NCI-H446 (cell line): ENCODE measurements at regions not wholly inside any gene's neighbourhood (a gene's known extent, or its start where the extent isn't known, plus 50 kb on each side); places are given as distances from the start of the nearest gene placed in this dataset.
A peak's percentile ranks its signal among the peaks of the same experiment; 100 is the strongest.
"Not testable (repeated sequence)": the region's sequence is repeated elsewhere in the genome, so short reads cannot be mapped to it uniquely, and the experiment has no call there.

ENCODE experiments used
- DNase-seq, 2 experiments: peaks; one replicate each; lab custom pipeline; 2025; lab: John Stamatoyannopoulos, UW

DNA sequence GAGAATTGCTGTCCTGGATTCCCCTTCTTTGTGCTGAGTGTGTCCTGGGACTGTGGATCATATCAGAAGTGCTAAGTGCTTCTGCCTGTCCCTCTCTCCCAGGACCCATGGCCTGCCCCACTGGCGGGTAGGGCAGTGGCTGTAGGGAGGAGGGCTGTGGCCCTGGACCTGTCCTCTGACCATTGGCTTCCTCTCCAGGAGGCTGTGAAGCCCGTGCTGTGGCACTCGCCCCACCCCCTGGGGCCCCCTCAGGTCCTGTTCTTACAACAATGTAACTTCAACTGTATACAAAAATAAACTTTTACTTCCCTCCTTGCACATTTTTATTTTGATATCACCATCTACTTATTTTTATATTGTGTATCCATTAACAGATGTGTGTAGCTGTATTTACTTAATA, 743.8 kb upstream of the CDH8 start:
- not testable (repeated sequence) for DNase-seq

DNA sequence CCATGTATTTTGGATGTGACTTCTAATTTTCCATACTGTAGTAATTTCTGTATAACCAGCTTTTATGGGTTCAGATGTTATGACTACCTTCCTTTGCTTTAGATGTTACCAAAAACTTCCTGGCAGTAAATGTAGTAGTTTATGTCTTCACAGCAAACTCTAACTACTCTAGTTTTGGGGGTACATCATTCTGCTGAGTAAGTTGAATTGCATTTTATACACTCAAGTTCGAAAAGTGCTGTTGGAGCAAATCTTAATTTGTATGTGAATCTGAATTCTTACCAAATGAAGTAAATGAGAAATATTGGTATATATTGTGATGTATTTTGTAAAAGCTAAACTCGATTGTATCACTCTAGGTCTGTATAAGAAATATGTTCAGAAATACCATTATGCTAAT, 728.3 kb upstream of the CDH8 start:
- DNase-seq: no peak

DNA sequence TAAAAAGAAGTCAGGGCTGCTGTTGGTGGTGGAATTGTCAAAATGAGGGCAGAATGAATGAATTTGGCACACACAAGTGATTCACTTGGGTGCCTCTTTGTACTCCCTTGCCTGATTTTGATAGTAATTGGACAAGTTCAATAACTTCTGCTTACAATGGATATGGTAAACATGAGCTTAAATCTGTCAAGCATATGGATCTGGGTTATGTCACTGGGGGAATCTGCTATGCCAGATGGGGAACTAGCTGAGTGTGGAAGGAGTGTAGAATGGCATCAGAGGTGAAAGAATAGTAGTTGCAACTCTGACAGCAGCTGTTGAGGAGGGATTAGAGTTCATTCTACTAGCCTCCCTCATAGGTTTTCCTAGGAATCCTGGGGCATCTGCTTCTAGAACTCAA, 724.2 kb upstream of the CDH8 start:
- peak in 1 of 2 experiments; percentile 60 for DNase-seq

DNA sequence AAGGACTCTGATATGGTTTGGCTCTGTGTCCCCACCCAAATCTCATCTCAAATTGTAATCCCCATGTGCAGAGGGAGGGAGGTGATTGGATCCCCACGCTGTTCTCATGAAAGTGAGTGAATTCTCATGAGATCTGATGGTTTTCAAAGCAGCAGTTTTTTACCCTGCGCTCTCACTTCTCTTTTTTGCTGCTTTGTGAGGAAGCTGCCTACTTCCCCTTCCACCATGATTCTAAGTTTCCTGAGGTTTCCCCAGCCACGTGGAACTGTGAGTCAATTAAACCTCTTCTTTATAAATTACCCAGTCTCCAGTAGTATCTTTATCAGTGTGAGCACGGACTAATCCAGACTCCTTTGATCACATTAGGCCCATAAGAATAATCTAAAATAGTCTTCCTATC, 719.7 kb upstream of the CDH8 start:
- DNase-seq: no peak

DNA sequence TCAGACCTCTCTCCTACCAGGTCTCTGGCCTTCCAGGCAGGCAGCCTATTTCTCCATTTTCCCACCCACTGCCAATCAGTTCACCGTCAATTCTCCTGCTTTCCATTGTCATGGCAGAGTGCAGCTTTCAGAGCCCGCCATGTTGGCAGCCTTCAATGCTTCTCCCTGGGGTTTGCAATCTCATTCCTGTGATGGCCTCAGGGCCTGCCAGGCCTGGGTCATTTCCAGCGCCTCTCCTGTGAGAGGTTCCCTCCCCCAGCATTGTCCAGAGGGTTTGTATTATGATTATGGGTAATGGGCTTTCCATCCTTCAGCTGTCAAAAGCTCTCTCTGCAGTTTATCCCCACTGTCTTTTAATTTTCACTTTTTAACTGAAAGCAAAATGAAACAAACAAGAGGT, 716.6 kb upstream of the CDH8 start:
- DNase-seq: no peak

DNA sequence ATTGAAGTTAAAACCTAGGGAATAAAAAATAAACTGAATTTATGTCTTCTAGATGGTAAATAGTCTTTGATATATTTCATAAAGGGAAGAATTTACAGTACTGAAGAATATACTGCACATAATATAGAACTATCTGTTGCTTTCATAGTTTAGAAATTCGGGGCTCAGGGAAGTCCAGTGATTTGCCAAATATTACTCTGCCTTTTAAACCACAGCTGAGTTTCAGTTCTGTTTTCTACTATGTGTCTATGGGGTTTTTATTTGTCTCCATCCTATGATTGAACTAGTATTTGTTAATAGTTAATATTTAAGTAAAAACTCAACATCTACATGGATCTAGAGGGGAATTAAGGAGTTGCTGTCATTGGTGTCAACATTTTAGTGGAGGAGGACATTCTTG, 715.0 kb upstream of the CDH8 start:
- DNase-seq: no peak

DNA sequence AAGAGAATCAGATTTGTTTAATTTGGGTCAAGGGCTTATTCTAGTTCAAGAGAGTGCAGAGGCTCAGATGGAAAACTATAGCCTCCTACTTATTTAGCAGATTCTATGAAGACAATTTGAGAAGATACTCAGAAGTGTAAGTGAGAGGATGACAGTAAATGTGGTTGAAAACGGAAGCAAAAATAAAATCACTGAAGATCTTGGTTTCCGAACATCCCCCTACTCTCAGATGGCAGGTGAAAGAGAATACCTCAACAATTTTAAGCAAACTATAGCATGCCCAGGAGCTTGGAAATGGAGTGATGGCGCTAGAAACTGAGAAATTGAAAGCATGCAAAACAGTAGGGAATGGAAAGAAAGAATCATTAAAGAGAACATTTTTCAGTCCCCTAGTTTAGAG, 705.5 kb upstream of the CDH8 start:
- no peak for DNase-seq

DNA sequence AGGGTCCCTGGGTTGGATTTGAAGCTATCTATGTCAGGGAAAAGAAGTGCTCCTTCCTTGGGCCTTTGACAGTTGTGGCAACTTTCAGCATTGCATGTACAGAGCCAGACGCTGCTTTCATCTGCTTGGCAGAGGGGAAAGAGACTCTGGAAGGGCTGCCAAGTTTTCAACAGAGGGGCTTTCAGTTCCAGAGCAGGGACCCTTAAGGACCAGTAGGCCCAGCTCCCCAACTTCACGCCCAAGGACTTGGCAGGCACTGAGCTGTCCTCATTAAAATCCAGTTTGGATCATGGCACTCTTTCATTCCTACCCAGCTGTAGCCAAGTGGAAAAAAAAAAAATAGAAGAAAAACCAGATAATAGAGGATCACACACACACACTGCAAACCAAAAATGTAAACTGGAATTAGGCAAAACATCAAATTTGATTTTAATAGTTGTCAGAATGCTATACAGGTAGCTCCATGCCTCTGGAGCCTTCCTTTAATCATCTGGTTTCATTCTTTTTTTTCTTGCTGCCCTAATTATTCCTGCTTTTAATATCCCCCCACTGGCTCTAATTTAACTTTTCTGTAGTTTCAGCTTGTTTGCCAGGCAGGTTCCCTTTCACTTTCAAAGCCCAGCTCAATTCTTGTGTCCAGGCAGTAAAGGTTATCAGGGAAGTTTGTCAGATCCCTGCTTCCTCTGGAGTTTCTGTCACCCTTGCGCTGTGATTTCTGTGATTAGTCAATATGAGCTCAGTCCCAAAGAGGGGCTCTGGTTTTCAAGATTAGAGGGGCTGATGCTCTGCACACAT, 702.6 kb upstream of the CDH8 start:
- peak; percentile 26 to 87 for DNase-seq

DNA sequence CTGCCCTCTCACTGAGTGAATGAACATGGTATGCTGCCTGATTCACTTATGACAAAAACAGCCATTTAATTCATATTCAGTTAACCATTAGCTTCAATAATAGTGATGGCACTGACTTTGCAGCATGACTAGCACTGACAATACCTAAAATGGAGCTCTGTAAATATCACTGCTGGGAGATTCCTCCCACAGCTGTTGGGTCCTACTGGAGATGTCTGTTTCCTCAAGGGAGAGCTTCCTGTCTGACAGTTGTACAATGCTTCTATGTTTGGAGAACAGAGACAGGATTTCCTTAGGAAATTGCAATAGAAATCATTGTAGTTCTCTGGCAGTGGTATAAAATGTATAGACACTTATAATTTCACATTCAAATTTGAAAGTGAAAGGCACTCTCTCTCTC, 695.9 kb upstream of the CDH8 start:
- no peak for DNase-seq

DNA sequence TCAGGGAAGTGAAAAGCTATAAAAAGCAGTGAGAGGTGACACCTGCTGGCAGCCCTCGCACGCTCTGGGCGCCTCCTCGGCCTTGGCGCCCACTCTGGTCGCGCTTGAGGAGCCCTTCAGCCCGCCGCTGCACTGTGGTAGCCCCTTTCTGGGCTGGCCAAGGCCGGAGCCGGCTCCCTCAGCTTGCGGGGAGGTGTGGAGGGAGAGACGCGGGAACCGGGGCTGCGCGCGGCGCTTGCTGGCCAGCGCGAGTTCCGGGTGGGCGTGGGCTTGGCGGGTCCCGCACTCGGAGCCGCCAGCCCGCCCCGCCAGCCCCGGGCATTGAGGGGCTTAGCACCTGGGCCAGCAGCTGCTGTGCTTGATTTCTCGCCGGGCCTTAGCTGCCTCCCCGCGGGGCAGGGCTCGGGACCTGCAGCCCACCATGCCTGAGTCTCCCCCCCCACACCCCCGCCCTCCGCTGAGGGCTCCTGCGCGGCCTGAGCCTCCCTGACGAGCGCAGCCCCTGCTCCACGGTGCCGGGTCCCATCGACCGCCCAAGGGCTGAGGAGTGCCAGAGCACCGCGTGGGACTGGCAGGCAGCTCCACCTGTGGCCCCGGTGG, 688.5 kb upstream of the CDH8 start:
- not testable (repeated sequence) for DNase-seq

DNA sequence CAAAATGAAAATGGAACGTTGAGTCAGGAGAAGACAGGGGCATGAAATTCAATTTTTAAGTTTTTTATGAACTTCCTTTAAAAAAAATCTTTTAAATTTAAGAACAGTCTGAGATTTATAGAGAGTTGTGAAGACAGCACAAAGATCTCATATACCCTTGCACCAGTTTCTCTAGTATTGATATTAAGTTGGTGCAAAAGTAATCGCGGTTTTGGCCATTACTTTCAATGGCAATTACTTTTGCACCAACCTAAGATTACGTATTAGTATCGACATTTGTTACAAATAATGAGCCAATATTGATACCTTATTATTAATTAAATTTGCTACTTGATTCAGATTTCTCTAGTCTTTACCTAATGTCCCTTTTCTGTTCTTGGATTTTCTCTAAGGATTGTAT, 684.4 kb upstream of the CDH8 start:
- no peak for DNase-seq

DNA sequence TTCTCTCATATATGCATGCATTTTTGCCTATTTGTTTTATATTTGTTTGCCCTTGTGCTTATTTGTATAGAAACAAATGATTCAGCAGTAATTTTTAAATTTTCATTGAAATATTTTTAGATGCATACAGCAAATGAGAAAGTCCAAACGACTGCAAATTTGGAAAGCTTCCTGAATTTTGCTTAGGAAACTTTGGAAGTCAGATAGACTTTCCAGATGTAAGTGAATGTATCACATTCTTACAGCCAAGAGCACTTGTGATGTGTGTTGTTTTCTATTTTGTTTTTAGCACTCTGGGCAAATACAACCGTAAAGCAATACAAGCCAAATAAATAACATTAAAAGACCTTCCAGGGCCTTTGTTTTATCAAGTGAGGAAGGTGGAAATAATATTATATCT, 680.8 kb upstream of the CDH8 start:
- DNase-seq: no peak

DNA sequence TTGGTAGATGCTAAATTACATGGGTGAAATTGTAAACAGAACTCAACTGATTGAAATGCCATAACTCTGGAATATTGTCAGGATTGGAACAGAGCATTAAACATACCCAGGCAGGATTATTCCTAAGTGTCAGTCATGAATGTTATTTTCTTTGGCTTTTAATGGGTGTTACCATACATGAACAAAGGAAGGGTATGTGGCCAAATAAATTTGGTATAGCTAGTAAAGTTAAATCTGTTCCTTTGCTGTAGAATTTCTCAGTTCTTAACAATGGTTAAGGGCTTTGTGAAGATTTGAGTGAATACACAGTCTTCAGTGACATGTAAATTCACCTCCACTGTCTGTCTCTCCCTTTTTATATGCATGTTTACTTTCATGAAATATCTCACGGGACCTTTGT, 679.5 kb upstream of the CDH8 start:
- no peak for DNase-seq

DNA sequence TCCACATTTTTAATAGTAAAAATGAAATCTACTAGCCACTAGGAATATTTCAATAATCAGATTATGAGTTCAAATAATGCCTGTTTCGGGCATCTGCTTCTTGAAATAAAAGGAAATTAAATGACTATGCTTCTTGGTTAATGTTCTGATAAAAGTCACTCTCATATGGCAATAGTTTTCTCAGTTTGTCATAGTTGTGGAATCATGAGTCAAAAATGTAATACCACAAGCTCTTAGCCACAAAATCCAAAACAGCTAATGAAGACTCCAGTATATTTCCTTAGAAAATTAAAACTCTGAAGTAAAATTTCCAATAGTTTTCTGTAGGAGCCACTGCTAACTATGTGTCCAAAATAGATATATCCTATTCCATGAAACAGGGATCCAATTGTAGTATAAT, 676.3 kb upstream of the CDH8 start:
- no peak for DNase-seq

DNA sequence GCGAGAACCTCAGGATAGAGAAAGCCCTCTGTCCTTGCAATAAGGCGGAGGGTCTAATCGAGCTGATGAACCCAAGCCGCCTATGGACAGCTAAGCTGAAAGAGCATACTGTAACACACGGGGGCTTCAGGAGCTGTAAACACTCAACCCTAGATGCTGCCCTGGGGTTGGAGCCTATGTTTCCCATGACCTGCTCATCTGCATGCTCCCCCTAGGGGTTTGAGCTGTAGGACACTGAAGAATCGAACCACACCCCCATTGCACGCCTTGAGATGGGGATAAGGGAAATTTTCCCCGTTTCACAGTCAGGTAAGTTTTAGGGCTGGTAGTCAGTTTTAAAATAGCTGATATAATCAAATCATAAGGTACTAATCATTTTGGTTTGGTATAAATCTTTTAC, 675.6 kb upstream of the CDH8 start:
- DNase-seq: no peak

DNA sequence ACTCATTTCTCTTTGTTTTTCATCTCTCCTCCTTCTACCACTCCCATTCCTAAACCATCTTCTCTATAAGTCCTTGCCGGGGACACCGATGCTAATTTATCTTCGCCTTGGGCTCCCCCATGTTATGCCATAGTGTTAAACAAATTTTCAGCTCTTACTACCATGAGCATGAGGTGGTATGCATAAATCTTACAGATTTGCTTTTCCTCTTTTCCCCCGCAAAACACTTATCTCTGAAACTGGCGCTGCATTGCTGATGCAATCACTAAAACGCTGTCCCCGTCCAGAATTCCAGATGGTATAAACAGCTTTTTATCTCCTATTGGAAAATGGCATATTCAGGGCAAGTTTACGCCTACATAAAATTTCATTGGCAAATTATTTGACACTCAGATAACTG, 673.6 kb upstream of the CDH8 start:
- DNase-seq: no peak

DNA sequence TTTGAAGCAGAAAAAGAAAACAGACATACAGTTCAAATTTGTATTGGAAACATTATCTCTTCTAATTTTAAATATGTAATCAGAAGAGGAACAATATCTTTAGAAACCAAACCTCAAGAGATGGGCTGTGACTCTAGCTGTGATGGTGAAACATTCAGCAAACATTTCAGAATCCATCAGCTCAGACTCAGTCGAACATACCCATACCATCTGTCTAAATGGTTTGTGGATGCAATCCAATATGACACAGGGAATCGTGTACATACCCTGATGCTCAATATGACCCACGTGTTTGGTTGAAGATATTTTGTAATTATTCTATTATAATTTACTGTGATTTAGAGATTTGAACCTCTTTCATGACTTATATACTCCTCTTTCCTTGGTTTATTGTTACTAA, 665.2 kb upstream of the CDH8 start:
- DNase-seq: peak in 1 of 2 experiments; percentile 67

DNA sequence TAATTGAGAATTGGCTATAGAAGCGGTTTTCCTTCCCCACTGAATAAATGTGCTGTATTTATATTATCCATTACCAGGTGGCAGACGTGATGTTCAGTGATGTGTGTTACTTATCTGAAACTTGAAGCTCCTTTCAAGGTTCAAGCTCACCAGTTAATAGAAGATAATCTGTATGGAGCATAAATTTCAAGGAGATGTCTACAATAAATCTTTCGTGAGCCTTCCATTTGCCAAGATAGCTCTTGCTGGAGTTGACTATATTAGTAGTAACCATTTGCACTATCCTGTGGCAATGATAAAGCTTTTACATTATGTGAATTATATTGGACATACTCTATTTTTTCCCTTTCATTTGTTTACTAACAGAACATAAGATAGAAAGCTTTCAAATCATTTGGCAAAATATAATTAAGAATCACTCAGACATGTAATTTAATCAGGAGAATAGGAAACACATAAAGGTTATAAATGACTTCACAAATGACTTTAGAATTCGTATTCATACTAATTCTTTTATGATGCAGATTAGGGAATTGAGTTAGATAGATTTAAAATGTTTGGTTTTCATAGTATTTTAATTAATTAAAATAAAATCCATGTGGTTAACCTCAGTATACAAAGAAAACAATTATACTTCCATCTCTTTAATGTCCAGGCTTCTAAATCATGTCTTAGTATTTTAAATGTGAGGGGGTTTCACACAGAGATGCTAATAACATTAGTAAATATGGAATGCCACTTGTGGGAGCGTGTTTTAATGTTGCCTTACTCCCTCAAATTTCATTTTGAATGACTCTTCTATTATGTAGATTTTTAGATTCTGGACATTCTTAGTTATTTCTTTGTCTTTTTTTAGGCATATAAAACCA, 664.4 kb upstream of the CDH8 start:
- DNase-seq: peak in 1 of 2 experiments; percentile 41

DNA sequence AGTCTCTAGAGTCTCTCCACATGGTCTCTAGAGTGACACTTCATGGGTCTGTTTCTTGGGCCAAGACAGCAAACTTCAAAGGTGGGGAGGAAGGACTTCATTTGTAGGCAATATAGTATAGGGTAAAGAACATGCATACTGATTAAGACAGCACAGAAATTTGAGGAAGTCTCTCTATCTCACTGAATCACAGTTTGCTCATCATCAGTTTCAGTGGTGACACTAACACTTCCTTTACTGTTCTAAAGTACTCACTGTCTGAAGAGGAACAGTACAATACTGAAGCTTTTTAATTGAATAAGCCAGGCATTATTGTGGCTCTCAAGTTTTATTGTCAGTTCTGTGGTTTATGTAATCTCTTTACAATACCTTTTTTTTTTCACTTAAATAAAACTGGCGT, 656.4 kb upstream of the CDH8 start:
- no peak for DNase-seq

DNA sequence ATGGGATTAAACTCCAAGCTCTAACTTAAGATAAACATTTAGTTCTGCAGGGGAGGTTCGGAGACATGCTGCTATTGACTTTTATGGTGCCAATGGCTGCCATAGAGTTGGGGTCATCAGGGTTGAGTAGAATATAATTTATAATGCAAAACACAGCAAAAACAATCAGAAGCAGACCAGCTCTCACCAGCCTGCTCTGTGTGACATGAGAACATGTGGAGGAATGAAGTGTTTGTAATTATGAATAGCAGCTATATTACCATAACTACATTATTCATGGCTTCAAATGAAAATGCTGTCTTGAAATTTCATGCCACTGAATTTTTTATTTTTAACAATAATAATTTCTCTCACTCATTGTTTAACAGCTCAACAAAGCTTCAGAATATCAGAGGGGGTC, 645.6 kb upstream of the CDH8 start:
- no peak for DNase-seq

DNA sequence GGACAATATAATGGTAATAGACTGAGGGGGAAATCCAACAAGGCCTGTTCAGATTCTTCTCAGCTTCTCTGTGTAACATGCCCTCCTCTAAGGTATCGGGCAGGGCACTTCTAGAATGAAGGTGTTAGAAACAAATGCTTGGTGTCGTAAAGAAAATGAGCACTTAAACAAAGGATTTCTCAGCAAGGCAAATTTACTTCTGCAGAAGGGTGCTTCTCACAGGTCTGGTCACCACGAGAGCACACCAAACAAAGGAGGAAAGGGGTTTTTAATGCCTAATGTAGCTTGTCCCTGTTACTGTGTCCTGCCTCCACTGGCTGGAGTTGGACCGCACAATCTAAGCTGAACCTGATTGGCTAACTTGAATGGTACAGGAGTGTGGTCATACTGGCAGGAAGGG, 642.6 kb upstream of the CDH8 start:
- no peak for DNase-seq

DNA sequence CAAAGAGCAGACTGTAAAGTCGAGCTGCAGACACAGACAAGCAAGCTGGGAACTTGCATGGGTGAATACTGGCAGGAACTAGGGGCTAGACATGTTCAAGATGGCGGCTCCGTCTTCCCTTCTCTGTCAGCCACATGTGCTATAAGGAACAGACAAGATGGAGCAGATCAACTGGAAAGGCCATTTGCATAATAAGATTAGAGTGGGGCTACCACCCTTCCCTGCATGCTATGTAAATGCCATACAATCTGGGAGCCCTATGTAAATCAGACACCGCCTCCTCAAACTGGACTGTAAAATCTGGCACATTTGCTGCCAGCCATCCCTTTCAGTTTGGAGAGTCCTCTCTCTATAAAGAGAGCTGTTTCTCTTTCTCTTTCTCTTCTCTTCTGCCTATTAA, 640.1 kb upstream of the CDH8 start:
- DNase-seq: no peak

DNA sequence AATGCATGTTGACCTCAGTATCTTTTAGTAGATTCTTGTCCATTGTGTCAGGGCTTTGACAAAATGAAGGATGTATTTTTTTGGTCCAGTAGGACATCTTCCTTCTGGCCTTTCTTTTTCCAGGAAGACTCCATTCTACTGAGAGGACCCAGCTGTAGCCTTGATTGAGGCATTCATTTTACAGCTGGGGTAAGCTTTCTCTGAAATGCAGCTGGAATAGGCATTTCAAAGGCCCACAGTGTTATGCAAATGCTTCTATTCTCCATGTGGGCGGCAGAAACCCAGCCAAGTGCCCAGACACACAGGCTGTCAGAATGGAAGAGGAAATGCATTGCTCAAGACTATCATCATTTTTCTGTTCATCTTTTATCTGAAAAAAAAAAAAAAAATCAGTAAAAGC, 629.0 kb upstream of the CDH8 start:
- DNase-seq: no peak
